Esophagus muscularis mucosa (tissue), 4 donors: ENCODE measurements at regions not wholly inside any gene's neighbourhood (a gene's known extent, or its start where the extent isn't known, plus 50 kb on each side); places are given as distances from the start of the nearest gene placed in this dataset.

Source experiments
- DNase-seq: peaks from one replicate; pipeline ENCODE4 v3.0.0-alpha.2; 2017; ENCODE audit errors: extremely low spot score
- H3K27ac ChIP-seq, 4 donors: fragments of 200-600 bp; sonication (generic); replicated peaks in 1 of 4; 1 replicate in 3 of 4; 2 replicates in 1 of 4; pipeline ENCODE4 v1.5.1; 2016 to 2019; ENCODE audit warnings: mild to moderate bottlenecking in 1 of 4
- H3K27me3 ChIP-seq, 4 donors: fragments of 200-600 bp; sonication (generic); one replicate each; pipeline versions ENCODE4 v1.5.1 to v1.6.0; 2016 to 2019
- H3K36me3 ChIP-seq, 4 donors: fragments of 200-600 bp; sonication (generic); one replicate each; pipeline ENCODE4 v1.5.1; 2016 to 2019
- H3K4me1 ChIP-seq, 4 donors: fragments of 200-600 bp; sonication (generic); one replicate each; pipeline ENCODE4 v1.5.1; 2016 to 2019
- H3K4me3 ChIP-seq, 4 donors: fragments of 200-600 bp; sonication (generic); 1 replicate in 2 of 4; 2 replicates in 2 of 4; pipeline ENCODE4 v1.5.1; 2016 to 2019; ENCODE audit warnings: mild to moderate bottlenecking in 4 of 4, moderate library complexity in 1 of 4
- H3K9me3 ChIP-seq, 4 donors: fragments of 200-600 bp; sonication (generic); 1 replicate in 3 of 4; 2 replicates in 1 of 4; pipeline ENCODE4 v1.5.1; 2016 to 2019
- CTCF ChIP-seq, 3 experiments: fragments of 200-600 bp in 2 of 3; fragments of 450-650 bp in 1 of 3; sonication (generic) in 2 of 3; IDR thresholded peaks; one replicate each; pipeline ENCODE4 v1.5.1; 2017 to 2019; ENCODE audit warnings: antibody characterized with exemption in 3 of 3, mild to moderate bottlenecking in 2 of 3, moderate library complexity in 1 of 3
- EP300 ChIP-seq: sonication (generic); formaldehyde crosslinking; IDR thresholded peaks from one replicate; pipeline ENCODE4 v1.6.1; 2017; ENCODE audit warnings: antibody characterized with exemption
- POLR2A ChIP-seq: fragments of 450-650 bp; IDR thresholded peaks from one replicate; pipeline ENCODE4 v1.6.1; 2017; ENCODE audit warnings: antibody characterized with exemption, moderate library complexity, mild to moderate bottlenecking, low read depth
- POLR2AphosphoS5 ChIP-seq, 2 donors: sonication (generic); formaldehyde crosslinking; IDR thresholded peaks; one replicate each; pipeline ENCODE4 v1.6.1; 2017; ENCODE audit warnings: antibody characterized with exemption in 2 of 2
- WGBS: methylation state at CpG from one replicate; pipeline ENCODE4 v1.1.5; 2018; 5-methylcytosine and 5-hydroxymethylcytosine counted together
- intact Hi-C: fragments of 100-400 bp; cut with DNase I; formaldehyde crosslinking; loops from one replicate; pipeline ENCODE4 v1.15.1; 2023

GRCh38 chr6:9347608-9348007, 912.3 kb upstream of the SLC35B3 start:
- H3K4me1 ChIP-seq, result no peaks in the 10 kb centered on the region
- H3K4me3 ChIP-seq, result no peak overlapping the region
- no peak overlapping the region for H3K27ac ChIP-seq
- no peaks in the 10 kb centered on the region for H3K36me3 ChIP-seq
- no peak for DNase-seq
- 86% methylated on average over 3 of the region's 3 CpGs for WGBS
- no peaks in the 10 kb centered on the region for H3K27me3 ChIP-seq
- TF ChIP-seq POLR2A (no peak), POLR2AphosphoS5 (IDR thresholded peaks at IDR 0.05) (no peak), EP300 (no peak), CTCF (IDR thresholded peaks at IDR 0.05) (no peak)
- no peaks in the 10 kb centered on the region for H3K9me3 ChIP-seq
- intact Hi-C loops, result no loop called here

- no peak for DNase-seq
- Histone ChIP-seq H3K4me1 (no peaks in the 10 kb centered on the region), H3K27me3 (no peaks in the 10 kb centered on the region), H3K36me3 (no peaks in the 10 kb centered on the region), H3K4me3 (no peak overlapping the region), H3K9me3 (no peaks in the 10 kb centered on the region), H3K27ac (no peak overlapping the region)
- intact Hi-C loops, result no loop called here
- WGBS, result 82% methylated on average over 2 of the region's 2 CpGs
- TF ChIP-seq POLR2AphosphoS5 (IDR thresholded peaks at IDR 0.05) (no peak), CTCF (IDR thresholded peaks at IDR 0.05) (no peak), POLR2A (no peak), EP300 (no peak)
These were observed 911.6 kb upstream of the SLC35B3 start for GRCh38 chr6:9346923-9347322.

DNA sequence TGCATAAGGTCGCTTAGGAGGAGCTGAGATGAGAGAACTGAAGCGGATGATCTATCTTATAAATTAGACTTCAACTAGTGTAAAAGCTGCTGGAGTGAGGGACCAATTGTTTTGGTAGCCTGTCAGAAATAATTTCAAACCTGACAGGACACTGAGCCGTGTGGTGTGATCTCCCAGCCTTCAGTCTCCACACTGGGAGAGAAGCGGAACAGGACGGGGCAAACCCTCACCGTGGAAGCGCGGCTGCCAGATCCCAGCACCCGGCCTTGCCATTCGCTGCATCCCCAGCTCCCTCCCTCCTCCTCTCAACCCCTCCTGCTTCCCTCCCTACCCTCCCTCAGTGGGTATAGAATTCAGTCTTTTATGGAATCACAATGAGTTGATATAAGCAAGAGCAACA, 900.1 kb upstream of the SLC35B3 start:
- TF ChIP-seq EP300 (no peak), POLR2A (no peak), POLR2AphosphoS5 (IDR thresholded peaks at IDR 0.05) (no peak), CTCF (IDR thresholded peaks at IDR 0.05) (no peak)
- H3K36me3 ChIP-seq, result no peaks in the 10 kb centered on the region
- H3K27me3 ChIP-seq, result no peaks in the 10 kb centered on the region
- no peak for DNase-seq
- no peak overlapping the region for H3K27ac ChIP-seq
- intact Hi-C loops, result no loop called here
- no peaks in the 10 kb centered on the region for H3K4me1 ChIP-seq
- H3K4me3 ChIP-seq, result no peak overlapping the region
- WGBS, result 72% methylated on average over 10 of the region's 10 CpGs
- no peaks in the 10 kb centered on the region for H3K9me3 ChIP-seq

DNA sequence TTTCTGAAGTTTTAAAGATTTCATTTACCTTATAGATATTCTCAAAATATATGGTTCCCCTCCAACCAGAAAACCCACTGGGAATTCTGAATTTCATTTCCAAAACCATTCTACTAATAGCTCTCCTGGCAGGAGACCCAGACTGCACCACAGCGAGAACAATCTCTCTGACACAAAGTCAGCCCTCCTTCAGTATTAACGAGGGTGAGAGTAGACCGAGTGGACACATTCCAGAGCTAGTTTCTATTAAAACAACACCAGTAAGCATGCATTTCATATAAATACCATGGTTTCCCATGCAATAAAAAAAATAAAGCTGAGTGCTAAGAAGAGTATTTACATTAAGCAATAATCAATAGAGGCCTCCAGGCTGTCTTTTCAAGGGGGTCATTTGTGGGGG, 899.6 kb upstream of the SLC35B3 start:
- 27% methylated on average over 3 of the region's 3 CpGs for WGBS
- no peaks in the 10 kb centered on the region for H3K9me3 ChIP-seq
- no peaks in the 10 kb centered on the region for H3K36me3 ChIP-seq
- H3K4me3 ChIP-seq, result no peak overlapping the region
- DNase-seq, result no peak
- H3K4me1 ChIP-seq, result no peaks in the 10 kb centered on the region
- intact Hi-C loops, result no loop called here
- H3K27me3 ChIP-seq, result no peaks in the 10 kb centered on the region
- no peak for TF ChIP-seq CTCF (IDR thresholded peaks at IDR 0.05)
- no peak for TF ChIP-seq EP300
- no peak for TF ChIP-seq POLR2A
- TF ChIP-seq POLR2AphosphoS5 (IDR thresholded peaks at IDR 0.05), result no peak
- H3K27ac ChIP-seq, result no peak overlapping the region

DNA sequence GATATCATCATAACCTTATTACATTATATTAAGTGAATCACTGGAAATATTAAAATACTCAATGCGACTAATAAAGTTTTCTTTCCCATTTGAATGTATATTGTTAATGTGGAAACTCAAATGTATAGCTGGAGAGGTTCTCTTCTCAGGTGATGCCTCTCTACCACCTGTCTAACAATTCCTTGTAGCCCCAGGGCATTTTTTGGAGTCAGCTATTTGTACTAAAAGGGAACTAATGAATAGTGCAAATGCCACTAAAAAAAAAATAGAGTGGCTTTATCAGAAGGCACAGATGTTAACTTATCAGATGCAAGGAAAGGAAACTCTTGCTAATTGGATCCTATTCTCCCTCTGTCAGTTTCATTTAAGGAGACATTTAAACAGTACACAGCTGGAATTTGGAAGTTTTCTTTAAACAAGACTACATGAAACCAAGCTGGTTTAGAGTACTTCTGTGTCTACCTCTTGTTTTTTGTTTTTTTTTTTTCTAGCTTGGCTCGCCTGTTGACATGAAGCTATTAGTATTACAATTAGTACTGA, 897.0 kb upstream of the SLC35B3 start:
- Histone ChIP-seq H3K4me1 (no peaks in the 10 kb centered on the region), H3K9me3 (peaks cover 0 to 12% (median 0%) of the 10 kb centered on the region in 4 donors), H3K4me3 (no peak overlapping the region), H3K27ac (no peak overlapping the region), H3K36me3 (no peaks in the 10 kb centered on the region), H3K27me3 (no peaks in the 10 kb centered on the region)
- no peak for DNase-seq
- intact Hi-C loops, result no loop called here
- TF ChIP-seq POLR2AphosphoS5 (IDR thresholded peaks at IDR 0.05), result no peak
- TF ChIP-seq EP300, result no peak
- 81% methylated on average over 2 of the region's 2 CpGs for WGBS
